H1 (cell line): ENCODE measurements at regions not wholly inside any gene's neighbourhood (a gene's known extent, or its start where the extent isn't known, plus 50 kb on each side); places are given as distances from the start of the nearest gene placed in this dataset.

Source experiments
- CTCF ChIA-PET: fragments of 300-600 bp; sonication (Branson Sonifier 250); formaldehyde crosslinking; loops from one replicate; lab custom pipeline; 2021; ENCODE audit not compliant: partially characterized antibody; lab: Charles Lee
- POLR2A ChIA-PET: fragments of 300-600 bp; sonication (Branson Sonifier 250); formaldehyde crosslinking; loops from one replicate; lab custom pipeline; 2021; ENCODE audit warnings: inconsistent platforms; ENCODE audit not compliant: partially characterized antibody; lab: Charles Lee
- DNase-seq, 2 experiments: peaks; one replicate each; pipeline versions ENCODE4 v3.0.0 to v3.0.0-alpha.2; 2010 to 2022; ENCODE audit warnings: low spot score in 2 of 2, low read depth in 1 of 2, mixed read lengths in 1 of 2
- FAIRE-seq: peaks from 2 replicates; lab custom pipeline; 2011; peaks lifted over from hg19 to GRCh38; lab: Jason Lieb, UNC
- H2AFZ ChIP-seq: 2 replicates; pipeline ENCODE4 v1.8.1; 2012; ENCODE audit warnings: low read length, inconsistent platforms
- H2AK5ac ChIP-seq: 2 replicates; pipeline ENCODE4 v1.6.1; 2013; ENCODE audit warnings: low read depth, low read length
- H2BK120ac ChIP-seq: replicated peaks from 2 replicates; pipeline ENCODE3; 2013; ENCODE audit warnings: low read depth, low read length, inconsistent platforms
- H2BK12ac ChIP-seq: 2 replicates; pipeline ENCODE4 v1.6.1; 2013; ENCODE audit warnings: low read depth, low read length
- H2BK15ac ChIP-seq: 2 replicates; pipeline ENCODE4 v1.6.1; 2013; ENCODE audit warnings: low read length
- H2BK20ac ChIP-seq: 2 replicates; pipeline ENCODE4 v1.6.1; 2013; ENCODE audit warnings: low read length
- H2BK5ac ChIP-seq: 2 replicates; pipeline ENCODE4 v1.6.1; 2013; ENCODE audit warnings: low read depth, low read length
- H3K14ac ChIP-seq: 2 replicates; pipeline ENCODE4 v1.6.1; 2013; ENCODE audit warnings: inconsistent platforms; ENCODE audit not compliant: insufficient read length
- H3K18ac ChIP-seq: 2 replicates; pipeline ENCODE4 v1.6.1; 2013; ENCODE audit warnings: low read length; ENCODE audit errors: extremely low read depth
- H3K23ac ChIP-seq: 2 replicates; pipeline ENCODE4 v1.6.1; 2013; ENCODE audit warnings: inconsistent platforms; ENCODE audit not compliant: insufficient read length
- H3K23me2 ChIP-seq: 2 replicates; pipeline ENCODE4 v1.6.1; 2013; ENCODE audit warnings: low read depth, low read length
- H3K27ac ChIP-seq: 2 replicates; pipeline ENCODE4 v1.6.1; 2011; ENCODE audit warnings: low read depth, low read length, inconsistent platforms
- H3K27me3 ChIP-seq, 4 experiments: replicated peaks in 1 of 4; 1 replicate in 1 of 4; 2 replicates in 3 of 4; pipeline versions ENCODE4 v1.6.1 to v1.8.1; 2011 to 2013; ENCODE audit warnings: low read length in 3 of 4, mild to moderate bottlenecking in 3 of 4, inconsistent platforms in 2 of 4, mixed read lengths in 2 of 4, moderate library complexity in 1 of 4; ENCODE audit not compliant: control insufficient read depth in 3 of 4, insufficient read depth in 3 of 4; ENCODE audit errors: extremely low read depth in 1 of 4
- H3K36me3 ChIP-seq, 4 experiments: 2 replicates each; pipeline versions ENCODE4 v1.6.1 to v1.8.1; 2011 to 2013; ENCODE audit warnings: mild to moderate bottlenecking in 4 of 4, low read length in 3 of 4, moderate library complexity in 2 of 4, control low read depth in 1 of 4, inconsistent platforms in 1 of 4; ENCODE audit not compliant: insufficient read depth in 4 of 4, control insufficient read depth in 2 of 4
- H3K4ac ChIP-seq: replicated peaks from 2 replicates; pipeline ENCODE3; 2013; ENCODE audit warnings: low read length, low read depth, mixed read lengths, inconsistent platforms; ENCODE audit not compliant: insufficient read length
- H3K4me1 ChIP-seq, 4 experiments: replicated peaks in 1 of 4; 1 replicate in 1 of 4; 2 replicates in 3 of 4; pipeline versions ENCODE4 v1.6.1 to v1.8.1; 2011 to 2013; ENCODE audit warnings: low read length in 3 of 4, inconsistent platforms in 2 of 4, mixed read lengths in 1 of 4; ENCODE audit not compliant: insufficient read depth in 4 of 4, control insufficient read depth in 3 of 4
- H3K4me2 ChIP-seq, 2 experiments: 2 replicates each; pipeline versions ENCODE4 v1.6.1 to v1.8.1; 2011 to 2013; ENCODE audit warnings: low read depth in 2 of 2, low read length in 2 of 2, control low read depth in 1 of 2, inconsistent platforms in 1 of 2, mild to moderate bottlenecking in 1 of 2; ENCODE audit not compliant: insufficient read depth in 1 of 2
- H3K4me3 ChIP-seq, 4 experiments: fragments of 200-600, 300-600 bp in 1 of 4; sonication (generic), shearing (Covaris generic), sonication (Bioruptor Twin) in 1 of 4; 2 replicates each; pipeline versions ENCODE4 v1.5.1 to v1.8.1; 2011 to 2016; ENCODE audit warnings: low read length in 4 of 4, low read depth in 3 of 4, control low read depth in 2 of 4, inconsistent platforms in 2 of 4, mild to moderate bottlenecking in 2 of 4, mixed read lengths in 1 of 4, moderate library complexity in 1 of 4; ENCODE audit not compliant: insufficient read depth in 2 of 4; ENCODE audit errors: extremely low read depth in 1 of 4
- H3K56ac ChIP-seq: replicated peaks from 2 replicates; pipeline ENCODE3; 2013; ENCODE audit warnings: low read depth, mild to moderate bottlenecking, mixed read lengths, low read length, inconsistent platforms; ENCODE audit not compliant: insufficient read length
- H3K79me1 ChIP-seq: 2 replicates; pipeline ENCODE4 v1.6.1; 2013; ENCODE audit warnings: low read depth, low read length, control low read depth
- H3K79me2 ChIP-seq, 2 experiments: 2 replicates each; pipeline versions ENCODE4 v1.6.1 to v1.8.1; 2012 to 2013; ENCODE audit warnings: low read length in 2 of 2, mild to moderate bottlenecking in 2 of 2, inconsistent platforms in 1 of 2; ENCODE audit not compliant: insufficient read depth in 2 of 2, control insufficient read depth in 1 of 2
- H3K9ac ChIP-seq, 4 experiments: replicated peaks in 1 of 4; 1 replicate in 1 of 4; 2 replicates in 3 of 4; pipeline versions ENCODE4 v1.6.1 to v1.8.1; 2011 to 2013; ENCODE audit warnings: low read depth in 3 of 4, low read length in 3 of 4, control low read depth in 2 of 4, mild to moderate bottlenecking in 2 of 4, moderate library complexity in 2 of 4, inconsistent platforms in 1 of 4; ENCODE audit errors: extremely low read depth in 1 of 4
- H3K9me3 ChIP-seq, 2 experiments: 2 replicates each; pipeline versions ENCODE4 v1.6.1 to v1.8.1; 2012 to 2013; ENCODE audit warnings: mild to moderate bottlenecking in 2 of 2, moderate library complexity in 2 of 2, control low read depth in 1 of 2, inconsistent platforms in 1 of 2, low read depth in 1 of 2, low read length in 1 of 2, mixed read lengths in 1 of 2; ENCODE audit not compliant: insufficient read depth in 2 of 2
- H4K20me1 ChIP-seq, 2 experiments: replicated peaks in 1 of 2; 2 replicates each; pipeline versions ENCODE3 to v1.8.1; 2011 to 2013; ENCODE audit warnings: inconsistent platforms in 2 of 2, low read length in 2 of 2, mild to moderate bottlenecking in 1 of 2; ENCODE audit not compliant: insufficient read depth in 2 of 2, control insufficient read depth in 1 of 2
- H4K5ac ChIP-seq: 2 replicates; pipeline ENCODE4 v1.6.1; 2013; ENCODE audit warnings: low read length, low read depth, mixed read lengths, inconsistent platforms; ENCODE audit not compliant: insufficient read length
- H4K8ac ChIP-seq: 2 replicates; pipeline ENCODE4 v1.8.0; 2013; ENCODE audit warnings: mild to moderate bottlenecking, moderate library complexity, low read length, inconsistent platforms; ENCODE audit not compliant: insufficient read depth; ENCODE audit errors: extremely low read depth
- H4K91ac ChIP-seq: replicated peaks from 2 replicates; pipeline ENCODE3; 2013; ENCODE audit warnings: low read length, mixed read lengths, inconsistent platforms; ENCODE audit not compliant: insufficient read length
- ASH2L ChIP-seq: fragments of 200-600, 300-600 bp; sonication (generic); IDR thresholded peaks from one replicate; pipeline ENCODE4 v1.7.1; 2017; ENCODE audit warnings: low read length
- CREB1 ChIP-seq: IDR thresholded peaks from 2 replicates; pipeline ENCODE4 v1.6.1; 2012; ENCODE audit warnings: inconsistent platforms
- EGR1 ChIP-seq: IDR thresholded peaks from 2 replicates; pipeline ENCODE4 v1.6.1; 2011; ENCODE audit warnings: low read depth, low read length, borderline replicate concordance
- PHF8 ChIP-seq: fragments of 200-600 bp; sonication (generic); conservative IDR thresholded peaks from 2 replicates; pipeline ENCODE4 v1.7.1; 2012; ENCODE audit warnings: low read depth, mild to moderate bottlenecking, inconsistent platforms, low read length, moderate library complexity
- POU5F1 ChIP-seq: IDR thresholded peaks from 2 replicates; pipeline ENCODE4 v1.6.1; 2011; ENCODE audit warnings: low read depth, mild to moderate bottlenecking, low read length, moderate library complexity
- WGBS, 2 experiments: shearing (Covaris generic) in 1 of 2; methylation state at CpG; one replicate each; pipeline versions ENCODE4 v1.1.6 to v1.1.7; 2013 to 2015; ENCODE audit warnings: low lambda C conversion rate in 2 of 2, mixed read lengths in 2 of 2, inconsistent platforms in 1 of 2, low coverage in 1 of 2, missing lambda C conversion rate in 1 of 2; ENCODE audit not compliant: insufficient replicate concordance in 2 of 2, insufficient coverage in 1 of 2, insufficient read length in 1 of 2; ENCODE audit errors: extremely low coverage in 1 of 2, missing lambda C conversion rate in 1 of 2; 5-methylcytosine and 5-hydroxymethylcytosine counted together

DNA sequence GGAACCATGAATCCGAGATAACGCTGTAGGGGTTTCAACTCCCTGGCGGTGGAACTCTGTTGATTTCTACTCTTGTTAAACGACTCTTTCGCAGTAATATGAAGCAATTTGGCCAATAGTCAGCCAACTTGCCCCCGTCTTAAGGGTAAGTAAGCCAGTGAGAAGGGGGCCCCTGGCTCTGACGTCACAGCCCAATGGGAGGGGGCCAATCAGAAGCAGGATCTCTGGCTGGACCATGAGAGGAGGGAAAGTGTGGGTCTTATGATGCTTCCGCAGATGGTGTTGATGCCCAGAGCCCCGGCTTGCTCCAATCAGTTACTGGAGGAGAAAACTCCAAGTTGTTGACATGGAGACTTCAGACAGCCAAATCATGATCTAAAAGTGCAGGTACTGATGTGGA lies 242.4 kb downstream of the BMP7 start:
- H3K27me3 ChIP-seq: peaks cover 0 to 2% (median 0%) of the 10 kb centered on the region in 4 experiments; a peak in 1 of 7 replicates
- no peak overlapping the region for H3K18ac ChIP-seq
- POLR2A ChIA-PET: no interaction called here
- H3K36me3 ChIP-seq: no peaks in the 10 kb centered on the region
- no peak overlapping the region for H2BK15ac ChIP-seq
- H3K4me1 ChIP-seq: peaks cover 0 to 8% (median 4%) of the 10 kb centered on the region in 4 experiments; a peak in 5 of 7 replicates
- no peak overlapping the region for H2BK12ac ChIP-seq
- no peak overlapping the region for H4K5ac ChIP-seq
- no peak overlapping the region for H3K14ac ChIP-seq
- TF ChIP-seq PHF8: no peak
- TF ChIP-seq EGR1: no peak
- TF ChIP-seq ASH2L: no peak
- no peak for TF ChIP-seq POU5F1
- TF ChIP-seq CREB1: no peak
- no peak overlapping the region for H3K9ac ChIP-seq
- H3K27ac ChIP-seq: no peak overlapping the region
- FAIRE-seq: no peak
- H3K79me1 ChIP-seq: no peaks in the 10 kb centered on the region
- no peak overlapping the region for H2BK20ac ChIP-seq
- H3K9me3 ChIP-seq: no peaks in the 10 kb centered on the region
- no peak overlapping the region for H3K23ac ChIP-seq
- no peak overlapping the region for H2BK5ac ChIP-seq
- H2BK120ac ChIP-seq: no peak overlapping the region
- CTCF ChIA-PET: interaction anchor here (1.5 to 2.3 kb wide), 3 partner anchors 29 to 66 kb away, joined by 5 to 11 read pairs (median 6); no protein-coding TSS in a partner anchor
- H3K4ac ChIP-seq: no peak overlapping the region
- H3K23me2 ChIP-seq: no peaks in the 10 kb centered on the region
- no peak overlapping the region for H2AFZ ChIP-seq
- H2AK5ac ChIP-seq: no peak overlapping the region
- no peak overlapping the region for H4K91ac ChIP-seq
- no peaks in the 10 kb centered on the region for H4K20me1 ChIP-seq
- 91% methylated on average over 9 of the region's 9 CpGs; no CpG with 5 or more reads in 1 of the 2 experiments for WGBS, 2 experiments
- no peaks in the 10 kb centered on the region for H3K79me2 ChIP-seq
- no peak overlapping the region for H3K4me2 ChIP-seq
- H3K4me3 ChIP-seq: no peak overlapping the region
- H4K8ac ChIP-seq: no peak overlapping the region
- H3K56ac ChIP-seq: no peak overlapping the region
- no peak for DNase-seq
